Osteoblast (primary cell): ENCODE measurements at regions not wholly inside any gene's neighbourhood (a gene's known extent, or its start where the extent isn't known, plus 50 kb on each side); places are given as distances from the start of the nearest gene placed in this dataset.

Source experiments
- DNase-seq: peaks from one replicate; pipeline ENCODE4 v3.0.0; 2011; ENCODE audit warnings: low spot score, mixed read lengths; ENCODE audit not compliant: insufficient read length; ENCODE audit errors: missing footprints
- H2AFZ ChIP-seq: 2 replicates; pipeline ENCODE4 v1.6.0; 2011; ENCODE audit warnings: mild to moderate bottlenecking, low read length
- H3K27ac ChIP-seq: 2 replicates; pipeline ENCODE4 v1.5.1; 2011; ENCODE audit warnings: mild to moderate bottlenecking, low read depth, low read length, moderate library complexity
- H3K27me3 ChIP-seq: 2 replicates; pipeline ENCODE4 v1.6.0; 2012; ENCODE audit warnings: mild to moderate bottlenecking, control low read depth, inconsistent platforms, low read length, moderate library complexity; ENCODE audit not compliant: insufficient read depth
- H3K36me3 ChIP-seq: 2 replicates; pipeline ENCODE4 v1.5.1; 2011; ENCODE audit warnings: mild to moderate bottlenecking, low read length, control low read depth, moderate library complexity; ENCODE audit not compliant: insufficient read depth
- H3K4me1 ChIP-seq: 2 replicates; pipeline ENCODE4 v1.5.1; 2011; ENCODE audit warnings: mild to moderate bottlenecking, low read length, control low read depth, moderate library complexity; ENCODE audit not compliant: insufficient read depth
- H3K4me2 ChIP-seq: 2 replicates; pipeline ENCODE4 v1.6.0; 2011; ENCODE audit warnings: mild to moderate bottlenecking, low read length; ENCODE audit not compliant: insufficient read depth
- H3K4me3 ChIP-seq: fragments of 200-600 bp; sonication (generic); 3 replicates; pipeline ENCODE4 v1.5.1; 2012; ENCODE audit warnings: mild to moderate bottlenecking, low read length, inconsistent platforms; ENCODE audit not compliant: insufficient read depth
- H3K79me2 ChIP-seq: 2 replicates; pipeline ENCODE4 v1.6.0; 2012; ENCODE audit warnings: mild to moderate bottlenecking, low read length, control low read depth, inconsistent platforms; ENCODE audit not compliant: insufficient read depth
- H3K9me3 ChIP-seq: 2 replicates; pipeline ENCODE4 v1.5.1; 2011; ENCODE audit warnings: low read depth, low read length, control low read depth
- H4K20me1 ChIP-seq: 2 replicates; pipeline ENCODE4 v1.6.0; 2012; ENCODE audit warnings: mild to moderate bottlenecking, low read length, control low read depth; ENCODE audit not compliant: insufficient read depth
- CTCF ChIP-seq: IDR thresholded peaks from 2 replicates; pipeline ENCODE4 v1.5.1; 2011; ENCODE audit warnings: mild to moderate bottlenecking, low read depth, low read length, moderate library complexity; ENCODE audit errors: extremely low read depth

- Histone ChIP-seq H3K36me3 (no peaks in the 10 kb centered on the region), H3K79me2 (no peaks in the 10 kb centered on the region), H4K20me1 (no peaks in the 10 kb centered on the region), H3K4me2 (no peak overlapping the region), H3K27me3 (no peaks in the 10 kb centered on the region), H3K27ac (no peak overlapping the region), H3K4me1 (no peaks in the 10 kb centered on the region), H3K4me3 (no peak overlapping the region), H3K9me3 (no peaks in the 10 kb centered on the region), H2AFZ (no peak overlapping the region)
- TF ChIP-seq CTCF = no peak
- DNase-seq = no peak
Measured at GRCh38 chr20:24411003-24411833, 58.2 kb upstream of the SYNDIG1 start.

GRCh38 chr20:24407151-24407550 is 62.3 kb upstream of the SYNDIG1 start:
- Histone ChIP-seq H2AFZ (no peak overlapping the region), H3K9me3 (no peaks in the 10 kb centered on the region), H3K79me2 (no peaks in the 10 kb centered on the region), H3K27ac (no peak overlapping the region), H3K4me3 (no peak overlapping the region), H3K4me2 (no peak overlapping the region), H3K27me3 (no peaks in the 10 kb centered on the region), H3K36me3 (no peaks in the 10 kb centered on the region), H3K4me1 (no peaks in the 10 kb centered on the region), H4K20me1 (no peaks in the 10 kb centered on the region)
- no peak for DNase-seq
- TF ChIP-seq CTCF = no peak

GRCh38 chr20:24406750-24407149 is 62.7 kb upstream of the SYNDIG1 start:
- Histone ChIP-seq H3K9me3 (no peaks in the 10 kb centered on the region), H3K27ac (no peak overlapping the region), H3K4me3 (no peak overlapping the region), H3K4me2 (no peak overlapping the region), H4K20me1 (no peaks in the 10 kb centered on the region), H3K4me1 (no peaks in the 10 kb centered on the region), H3K79me2 (no peaks in the 10 kb centered on the region), H2AFZ (no peak overlapping the region), H3K36me3 (no peaks in the 10 kb centered on the region), H3K27me3 (no peaks in the 10 kb centered on the region)
- TF ChIP-seq CTCF = no peak
- DNase-seq = no peak

- no peaks in the 10 kb centered on the region for H3K79me2 ChIP-seq
- H3K27ac ChIP-seq = no peak overlapping the region
- no peaks in the 10 kb centered on the region for H3K9me3 ChIP-seq
- no peak for DNase-seq
- no peak overlapping the region for H3K4me2 ChIP-seq
- H3K27me3 ChIP-seq = no peaks in the 10 kb centered on the region
- H4K20me1 ChIP-seq = no peaks in the 10 kb centered on the region
- no peaks in the 10 kb centered on the region for H3K4me1 ChIP-seq
- no peak overlapping the region for H3K4me3 ChIP-seq
- no peak overlapping the region for H2AFZ ChIP-seq
- no peak for TF ChIP-seq CTCF
- no peaks in the 10 kb centered on the region for H3K36me3 ChIP-seq
Measured at GRCh38 chr20:24406251-24406650, 63.2 kb upstream of the SYNDIG1 start.
